B cell (primary cell): ENCODE measurements at regions not wholly inside any gene's neighbourhood (a gene's known extent, or its start where the extent isn't known, plus 50 kb on each side); places are given as distances from the start of the nearest gene placed in this dataset.
A peak's percentile ranks its signal among the peaks of the same experiment; 100 is the strongest.

Source experiments
- ATAC-seq: fragments of 200-7000 bp; cut with Tn5 transposase; one replicate; pipeline ENCODE4 v1.10.0; 2021; ENCODE audit warnings: low read depth, mild to moderate bottlenecking, moderate number of reproducible peaks, moderate library complexity
- CTCF ChIA-PET: fragments of 350-600 bp; sonication (Branson Sonifier 250); formaldehyde crosslinking; loops from one replicate; lab custom pipeline; 2021; ENCODE audit warnings: antibody characterized with exemption, inconsistent platforms; lab: Charles Lee
- POLR2A ChIA-PET: fragments of 350-600 bp; sonication (Branson Sonifier 250); formaldehyde crosslinking; loops from one replicate; lab custom pipeline; 2021; ENCODE audit warnings: antibody characterized with exemption; lab: Charles Lee
- DNase-seq: peaks from one replicate; pipeline ENCODE4 v3.0.0; 2013
- H2AFZ ChIP-seq: 2 replicates; pipeline ENCODE4 v1.6.1; 2012; ENCODE audit warnings: mild to moderate bottlenecking, low read depth, low read length; ENCODE audit not compliant: insufficient read depth, poor library complexity, severe bottlenecking
- H3K27ac ChIP-seq, 2 donors: 1 replicate in 1 of 2; 2 replicates in 1 of 2; pipeline ENCODE4 v1.5.1; 2012 to 2013; ENCODE audit warnings: low read length in 2 of 2, mild to moderate bottlenecking in 2 of 2, moderate library complexity in 1 of 2
- H3K27me3 ChIP-seq, 4 experiments: fragments of 200-600 bp in 1 of 4; sonication (generic) in 1 of 4; replicated peaks in 1 of 4; 1 replicate in 2 of 4; 2 replicates in 2 of 4; pipeline versions ENCODE4 v1.6.1 to v1.7.0; 2013 to 2016; ENCODE audit warnings: low read length in 3 of 4, mild to moderate bottlenecking in 2 of 4, mixed read lengths in 1 of 4, moderate library complexity in 1 of 4; ENCODE audit not compliant: insufficient read depth in 4 of 4, control insufficient read depth in 3 of 4; ENCODE audit errors: control extremely low read depth in 1 of 4
- H3K36me3 ChIP-seq, 2 experiments: replicated peaks in 1 of 2; 1 replicate in 1 of 2; 2 replicates in 1 of 2; pipeline versions ENCODE4 v1.6.1 to v1.7.1; 2013; ENCODE audit warnings: low read length in 1 of 2; ENCODE audit not compliant: insufficient read depth in 2 of 2, control insufficient read depth in 1 of 2; ENCODE audit errors: control extremely low read depth in 1 of 2, extremely low read depth in 1 of 2
- H3K4me1 ChIP-seq, 2 donors: fragments of 200-600 bp in 1 of 2; sonication (generic) in 1 of 2; 1 replicate in 1 of 2; 2 replicates in 1 of 2; pipeline versions ENCODE4 v1.5.1 to v1.6.1; 2013 to 2017; ENCODE audit warnings: low read length in 2 of 2; ENCODE audit not compliant: control insufficient read depth in 2 of 2, insufficient read depth in 2 of 2
- H3K4me2 ChIP-seq: replicated peaks from 2 replicates; pipeline ENCODE3; 2012; ENCODE audit warnings: mild to moderate bottlenecking, low read depth, low read length; ENCODE audit not compliant: poor library complexity, severe bottlenecking
- H3K4me3 ChIP-seq, 5 experiments: fragments of 200-600 bp in 1 of 5; sonication (generic) in 1 of 5; 1 replicate in 3 of 5; 2 replicates in 2 of 5; pipeline versions ENCODE4 v1.5.1 to v1.7.0; 2011 to 2016; ENCODE audit warnings: low read length in 4 of 5, mild to moderate bottlenecking in 4 of 5, low read depth in 2 of 5, control low read depth in 1 of 5, moderate library complexity in 1 of 5; ENCODE audit not compliant: insufficient read depth in 1 of 5; ENCODE audit errors: control extremely low read depth in 1 of 5, extremely low read depth in 1 of 5
- H3K79me2 ChIP-seq: fragments of 200-600 bp; sonication (generic); one replicate; pipeline ENCODE4 v1.6.0; 2016; ENCODE audit warnings: low read length; ENCODE audit not compliant: control insufficient read depth, insufficient read depth
- H3K9ac ChIP-seq: fragments of 200-600 bp; sonication (generic); 2 replicates; pipeline ENCODE4 v1.6.1; 2017; ENCODE audit warnings: mild to moderate bottlenecking, low read length, moderate library complexity
- H3K9me3 ChIP-seq, 3 donors: one replicate each; pipeline versions ENCODE4 v1.6.1 to v1.7.1; 2013; ENCODE audit warnings: low read length in 2 of 3; ENCODE audit not compliant: control insufficient read depth in 2 of 3, insufficient read depth in 1 of 3; ENCODE audit errors: control extremely low read depth in 1 of 3
- H4K20me1 ChIP-seq: 2 replicates; pipeline ENCODE4 v1.6.0; 2012; ENCODE audit warnings: mild to moderate bottlenecking, low read length; ENCODE audit not compliant: insufficient read depth, control insufficient read depth, poor library complexity, severe bottlenecking
- H3K27ac Mint-ChIP-seq: one replicate; pipeline ENCODE4 v1.8.0; 2021; ENCODE audit warnings: mixed read lengths
- H3K27me3 Mint-ChIP-seq: one replicate; pipeline ENCODE4 v1.8.0; 2021; ENCODE audit warnings: mixed read lengths
- H3K4me1 Mint-ChIP-seq: one replicate; pipeline ENCODE4 v1.8.0; 2021; ENCODE audit warnings: mixed read lengths
- H3K4me3 Mint-ChIP-seq: one replicate; pipeline ENCODE4 v1.8.0; 2021; ENCODE audit warnings: mixed read lengths
- H3K9me3 Mint-ChIP-seq: one replicate; pipeline ENCODE4 v1.8.0; 2022; ENCODE audit warnings: mixed read lengths; ENCODE audit not compliant: insufficient read depth
- CTCF ChIP-seq: fragments of 200-600 bp; IDR thresholded peaks from one replicate; pipeline ENCODE4 v1.8.0; 2022; ENCODE audit warnings: antibody characterized with exemption, mild to moderate bottlenecking
- EZH2 ChIP-seq: IDR thresholded peaks from 2 replicates; pipeline ENCODE4 v1.6.1; 2012; ENCODE audit warnings: borderline replicate concordance, low read depth, mild to moderate bottlenecking, moderate library complexity, low read length; ENCODE audit not compliant: insufficient read depth, poor library complexity, severe bottlenecking
- WGBS: methylation state at CpG from one replicate; pipeline ENCODE4 v1.1.5; 2013; ENCODE audit warnings: missing lambda C conversion rate; ENCODE audit not compliant: insufficient coverage; 5-methylcytosine and 5-hydroxymethylcytosine counted together
- intact Hi-C: fragments of 100-400 bp; cut with micrococcal nuclease; formaldehyde crosslinking; loops from one replicate; pipeline ENCODE4 v1.10.0; 2022

- Histone ChIP-seq H3K9me3 (no peaks in the 10 kb centered on the region), H3K4me2 (no peak overlapping the region), H3K9ac (no peak overlapping the region), H3K79me2 (no peaks in the 10 kb centered on the region), H3K4me3 (no peak overlapping the region), H3K4me1 (no peaks in the 10 kb centered on the region), H3K36me3 (no peaks in the 10 kb centered on the region), H3K27ac (no peak overlapping the region), H2AFZ (no peak overlapping the region), H3K27me3 (no peaks in the 10 kb centered on the region), H4K20me1 (no peaks in the 10 kb centered on the region)
- ATAC-seq (no peak), DNase-seq (no peak)
- no peak overlapping the region for H3K27ac Mint-ChIP-seq
- intact Hi-C loops = no loop called here
- H3K4me1 Mint-ChIP-seq = no peaks in the 10 kb centered on the region
- TF ChIP-seq CTCF (no peak), EZH2 (no peak)
- H3K4me3 Mint-ChIP-seq = no peak overlapping the region
- CTCF ChIA-PET = no interaction called here
- no peaks in the 10 kb centered on the region for H3K27me3 Mint-ChIP-seq
- no peaks in the 10 kb centered on the region for H3K9me3 Mint-ChIP-seq
- POLR2A ChIA-PET = no interaction called here
- WGBS = no CpG with 5 or more reads among the region's 1 CpG
Observed at GRCh38 chr4:59805176-59805575, 1395.0 kb upstream of the ADGRL3 start.

GRCh38 chr4:59814402-59815010 lies 1385.6 kb upstream of the ADGRL3 start:
- Histone ChIP-seq H3K79me2 (no peaks in the 10 kb centered on the region), H3K27ac (no peak overlapping the region), H3K36me3 (no peaks in the 10 kb centered on the region), H3K4me2 (no peak overlapping the region), H3K9me3 (no peaks in the 10 kb centered on the region), H3K4me3 (no peak overlapping the region), H2AFZ (peak overlapping the region; percentile 27), H3K4me1 (no peaks in the 10 kb centered on the region), H3K9ac (no peak overlapping the region), H4K20me1 (no peaks in the 10 kb centered on the region), H3K27me3 (no peaks in the 10 kb centered on the region)
- POLR2A ChIA-PET = no interaction called here
- CTCF ChIA-PET = no interaction called here
- H3K27ac Mint-ChIP-seq = no peak overlapping the region
- H3K4me3 Mint-ChIP-seq = no peak overlapping the region
- peaks cover 4% of the 10 kb centered on the region for H3K4me1 Mint-ChIP-seq
- intact Hi-C loops = no loop called here
- WGBS = 86% methylated on average over 1 of the region's 4 CpGs
- TF ChIP-seq EZH2 (no peak), CTCF (no peak)
- ATAC-seq (no peak), DNase-seq (no peak)
- no peaks in the 10 kb centered on the region for H3K27me3 Mint-ChIP-seq
- no peaks in the 10 kb centered on the region for H3K9me3 Mint-ChIP-seq
